PC-3 (cell line): ENCODE measurements at regions not wholly inside any gene's neighbourhood (a gene's known extent, or its start where the extent isn't known, plus 50 kb on each side); places are given as distances from the start of the nearest gene placed in this dataset.

ENCODE experiments used
- ATAC-seq: fragments of 200-7000 bp; cut with Tn5 transposase; 2 replicates; pipeline ENCODE4 v1.9.1; 2020; ENCODE audit warnings: mild to moderate bottlenecking, moderate library complexity
- BruUV-seq: library from RNA; stranded (reverse); fragments of 400-500 nt; replicated peaks from 2 replicates; lab custom pipeline; 2021; lab: Mats Ljungman, UMichigan
- CTCF ChIA-PET: fragments of 300-600 bp; sonication (Branson Sonifier 250); formaldehyde crosslinking; loops from one replicate; lab custom pipeline; 2022; ENCODE audit warnings: antibody characterized with exemption; lab: Charles Lee
- POLR2A ChIA-PET: fragments of 300-600 bp; sonication (Branson Sonifier 250); formaldehyde crosslinking; loops from one replicate; lab custom pipeline; 2022; ENCODE audit warnings: antibody characterized with exemption; ENCODE audit not compliant: unreplicated experiment; lab: Charles Lee
- DNase-seq: peaks from one replicate; pipeline ENCODE4 v3.0.0-alpha.2; 2015
- H2AFZ ChIP-seq: fragments of 300-600 bp; sonication (generic); 2 replicates; pipeline ENCODE4 v1.6.0; 2016; ENCODE audit warnings: antibody characterized with exemption, low read length
- H3F3A ChIP-seq: fragments of 300-600 bp; sonication (generic); one replicate; pipeline ENCODE4 v1.6.0; 2017; ENCODE audit warnings: antibody characterized with exemption, low read length, control low read depth, mild to moderate bottlenecking; ENCODE audit not compliant: unreplicated experiment
- H3K27ac ChIP-seq: fragments of 300-600 bp; sonication (generic); 2 replicates; pipeline ENCODE4 v1.5.1; 2016; ENCODE audit warnings: mild to moderate bottlenecking, low read length
- H3K27me3 ChIP-seq: fragments of 300-600 bp; sonication (generic); 2 replicates; pipeline ENCODE4 v1.6.1; 2016; ENCODE audit warnings: low read length, mixed read lengths
- H3K36me3 ChIP-seq: fragments of 300-600 bp; sonication (generic); 2 replicates; pipeline ENCODE4 v1.6.1; 2016; ENCODE audit warnings: low read depth, mixed run types, low read length, mixed read lengths
- H3K4me1 ChIP-seq: fragments of 300-600 bp; sonication (generic); 2 replicates; pipeline ENCODE4 v1.5.1; 2016; ENCODE audit warnings: low read length; ENCODE audit not compliant: insufficient read depth
- H3K4me2 ChIP-seq: fragments of 300-600 bp; sonication (generic); 2 replicates; pipeline ENCODE4 v1.6.0; 2016; ENCODE audit warnings: low read length
- H3K4me3 ChIP-seq: fragments of 300-600 bp; sonication (generic); 2 replicates; pipeline ENCODE4 v1.5.1; 2016; ENCODE audit warnings: mild to moderate bottlenecking, low read length, mixed read lengths
- H3K79me2 ChIP-seq: fragments of 300-600 bp; sonication (generic); 2 replicates; pipeline ENCODE4 v1.6.1; 2017; ENCODE audit warnings: low read length, mixed read lengths
- H3K9ac ChIP-seq: fragments of 300-600 bp; sonication (generic); 2 replicates; pipeline ENCODE4 v1.6.0; 2016; ENCODE audit warnings: mild to moderate bottlenecking, low read length
- H3K9me2 ChIP-seq: fragments of 300-600 bp; sonication (generic); replicated peaks from 2 replicates; pipeline ENCODE4 v1.6.1; 2016; ENCODE audit warnings: mixed run types, low read length, mixed read lengths
- H3K9me3 ChIP-seq: fragments of 300-600 bp; sonication (generic); 2 replicates; pipeline ENCODE4 v1.6.1; 2016; ENCODE audit warnings: low read length, mixed read lengths
- H4K20me1 ChIP-seq: fragments of 300-600 bp; sonication (generic); 2 replicates; pipeline ENCODE4 v1.6.1; 2016; ENCODE audit warnings: low read length, mixed read lengths
- CTCF ChIP-seq: fragments of 300-600 bp; sonication (generic); conservative IDR thresholded peaks from 2 replicates; pipeline ENCODE4 v1.5.1; 2017; ENCODE audit warnings: antibody characterized with exemption, low read depth, mild to moderate bottlenecking, low read length
- EZH2 ChIP-seq: fragments of 300-600 bp; sonication (generic); IDR thresholded peaks from one replicate; pipeline ENCODE4 v1.6.1; 2017; ENCODE audit warnings: antibody characterized with exemption, mild to moderate bottlenecking, low read length; ENCODE audit not compliant: unreplicated experiment
- EZH2phosphoT487 ChIP-seq: fragments of 300-600 bp; sonication (generic); IDR thresholded peaks from 2 replicates; pipeline ENCODE4 v1.6.1; 2018; ENCODE audit warnings: mild to moderate bottlenecking, antibody characterized with exemption, low read length, borderline replicate concordance
- intact Hi-C: fragments of 100-400 bp; cut with micrococcal nuclease; formaldehyde crosslinking; loops from 2 replicates; pipeline ENCODE4 v1.9.0; 2023

DNA sequence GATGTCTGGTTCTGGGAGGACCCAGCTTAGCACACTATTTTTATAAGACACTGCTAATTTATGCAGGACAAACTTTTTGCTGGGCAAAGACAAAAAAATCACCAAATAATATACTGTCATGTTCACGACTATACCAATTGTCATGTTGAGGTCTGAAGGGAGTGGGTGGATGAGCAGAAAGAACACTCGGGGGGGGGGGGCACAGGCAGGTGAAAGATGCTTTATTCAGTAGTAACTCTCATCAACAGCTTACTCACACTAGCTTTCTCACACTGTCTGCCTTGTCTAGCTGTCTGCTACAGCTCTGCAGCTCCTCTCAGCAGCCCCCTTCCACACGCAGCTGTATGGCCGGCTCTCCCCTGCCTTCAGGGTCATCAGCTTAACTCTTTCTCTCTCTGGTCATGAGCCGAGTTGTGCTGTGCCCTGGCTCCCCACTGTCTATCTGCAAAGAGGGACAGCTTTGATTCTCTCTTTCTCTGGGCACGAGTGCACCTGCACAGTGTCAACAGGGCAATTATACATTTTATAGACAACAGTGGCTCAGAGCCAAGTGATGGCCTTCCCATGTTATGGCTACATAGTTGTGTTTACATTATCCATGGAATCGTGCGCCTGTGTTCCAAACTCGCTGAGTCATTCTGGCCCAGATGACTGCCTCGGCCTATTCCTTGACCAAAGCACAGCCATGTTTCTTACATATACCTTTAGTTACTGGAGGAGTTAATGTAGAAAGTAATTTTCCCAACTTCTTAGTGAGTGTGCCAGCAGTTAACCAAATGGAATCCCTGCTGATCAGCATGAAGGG, 187.7 kb upstream of the PRSS16 start:
- Histone ChIP-seq H3K4me3 (no peak overlapping the region), H3K79me2 (no peaks in the 10 kb centered on the region), H3K9me2 (no peaks in the 10 kb centered on the region), H3K9me3 (no peaks in the 10 kb centered on the region), H3K9ac (no peak overlapping the region), H3K4me2 (no peak overlapping the region), H4K20me1 (no peaks in the 10 kb centered on the region), H3K27ac (no peak overlapping the region), H2AFZ (no peak overlapping the region), H3F3A (no peaks in the 10 kb centered on the region), H3K4me1 (no peaks in the 10 kb centered on the region), H3K36me3 (no peaks in the 10 kb centered on the region), H3K27me3 (no peaks in the 10 kb centered on the region)
- BruUV-seq, result no TSS peak
- intact Hi-C loops, result no loop called here
- TF ChIP-seq CTCF, result no peak
- no peak for TF ChIP-seq EZH2
- no peak for TF ChIP-seq EZH2phosphoT487
- POLR2A ChIA-PET, result no interaction called here
- ATAC-seq (no peak), DNase-seq (no peak)
- CTCF ChIA-PET, result no interaction called here

- Histone ChIP-seq H3K4me1 (no peaks in the 10 kb centered on the region), H2AFZ (no peak overlapping the region), H3K9ac (no peak overlapping the region), H3K27ac (no peak overlapping the region), H3K79me2 (no peaks in the 10 kb centered on the region), H3K9me2 (no peaks in the 10 kb centered on the region), H3K4me3 (no peak overlapping the region), H3K27me3 (no peaks in the 10 kb centered on the region), H3K36me3 (no peaks in the 10 kb centered on the region), H3K9me3 (no peaks in the 10 kb centered on the region), H3F3A (no peaks in the 10 kb centered on the region), H3K4me2 (no peak overlapping the region), H4K20me1 (no peaks in the 10 kb centered on the region)
- BruUV-seq, result no TSS peak
- ATAC-seq (no peak), DNase-seq (no peak)
- POLR2A ChIA-PET, result no interaction called here
- CTCF ChIA-PET, result no interaction called here
- intact Hi-C loops, result no loop called here
- TF ChIP-seq EZH2, result no peak
- no peak for TF ChIP-seq CTCF
- no peak for TF ChIP-seq EZH2phosphoT487
These were observed 186.1 kb upstream of the PRSS16 start for GRCh38 chr6:27061235-27061993.

DNA sequence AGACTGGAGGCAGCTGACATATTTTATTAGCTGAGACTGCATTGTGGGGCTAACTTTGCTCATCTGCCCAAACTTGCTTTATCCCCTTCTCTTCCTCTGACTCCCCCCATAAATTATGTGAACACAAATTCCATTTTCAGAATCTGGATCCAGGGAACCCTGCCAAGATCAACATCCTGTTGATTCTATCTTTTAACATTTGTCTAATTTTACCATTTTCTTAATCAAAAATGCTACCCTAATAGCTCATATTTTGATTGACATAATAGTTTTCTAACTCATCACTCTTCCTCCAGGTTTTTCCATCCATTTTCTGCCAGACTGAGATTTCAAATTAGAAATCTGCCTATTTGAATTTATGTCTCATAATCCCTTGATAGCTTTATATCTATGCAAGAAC, 184.7 kb upstream of the PRSS16 start:
- Histone ChIP-seq H3K27ac (no peak overlapping the region), H3K9me3 (no peaks in the 10 kb centered on the region), H3K27me3 (no peaks in the 10 kb centered on the region), H3K4me2 (no peak overlapping the region), H3K79me2 (no peaks in the 10 kb centered on the region), H3K9ac (no peak overlapping the region), H2AFZ (no peak overlapping the region), H4K20me1 (no peaks in the 10 kb centered on the region), H3K4me3 (no peak overlapping the region), H3K36me3 (no peaks in the 10 kb centered on the region), H3F3A (no peaks in the 10 kb centered on the region), H3K9me2 (no peaks in the 10 kb centered on the region), H3K4me1 (no peaks in the 10 kb centered on the region)
- no TSS peak for BruUV-seq
- ChIA-PET CTCF (no interaction called here), POLR2A (no interaction called here)
- intact Hi-C loops, result no loop called here
- no peak for TF ChIP-seq EZH2phosphoT487
- no peak for TF ChIP-seq CTCF
- TF ChIP-seq EZH2, result no peak
- DNase-seq, result no peak
- no peak for ATAC-seq
